ENCODE measurements at regions not wholly inside any gene's neighbourhood (a gene's known extent, or its start where the extent isn't known, plus 50 kb on each side); places are given as distances from the start of the nearest gene placed in this dataset.

GRCh38 chr3:110393941-110394340 is 677.7 kb upstream of the NECTIN3 start:
- Histone ChIP-seq H3K9me3 (ENCODE audit: severe bottlenecking) (no peaks in the 10 kb centered on the region), H3K27ac (no peak overlapping the region), H3K4me3 (ENCODE audit: low read depth, low read length) (no peak overlapping the region), H3K27me3 (ENCODE audit: insufficient read depth, low read depth, severe bottlenecking) (no peaks in the 10 kb centered on the region), H3K36me3 (no peaks in the 10 kb centered on the region)
- TF ChIP-seq CTCF (IDR thresholded peaks at IDR 0.05; ENCODE audit: low read depth, low read length), result no peak
- no peak for DNase-seq

GRCh38 chr3:110397115-110397514 is 674.5 kb upstream of the NECTIN3 start:
- no peak for DNase-seq
- H3K27me3 ChIP-seq (ENCODE audit: insufficient read depth, low read depth, severe bottlenecking), result no peaks in the 10 kb centered on the region
- no peaks in the 10 kb centered on the region for H3K36me3 ChIP-seq
- no peak for TF ChIP-seq CTCF (IDR thresholded peaks at IDR 0.05; ENCODE audit: low read depth, low read length)
- H3K4me3 ChIP-seq (ENCODE audit: low read depth, low read length), result no peak overlapping the region
- H3K27ac ChIP-seq, result no peak overlapping the region
- H3K9me3 ChIP-seq (ENCODE audit: severe bottlenecking), result peaks cover 6% of the 10 kb centered on the region

- TF ChIP-seq CTCF (IDR thresholded peaks at IDR 0.05; ENCODE audit: low read depth, low read length), result no peak
- Histone ChIP-seq H3K9me3 (ENCODE audit: severe bottlenecking) (peaks cover 6% of the 10 kb centered on the region), H3K4me3 (ENCODE audit: low read depth, low read length) (no peak overlapping the region), H3K27ac (no peak overlapping the region), H3K27me3 (ENCODE audit: insufficient read depth, low read depth, severe bottlenecking) (no peaks in the 10 kb centered on the region), H3K36me3 (no peaks in the 10 kb centered on the region)
- DNase-seq, result no peak
Observed at GRCh38 chr3:110400315-110400714, 671.3 kb upstream of the NECTIN3 start.

- no peak for DNase-seq
- Histone ChIP-seq H3K36me3 (no peaks in the 10 kb centered on the region), H3K27ac (no peak overlapping the region), H3K9me3 (ENCODE audit: severe bottlenecking) (no peaks in the 10 kb centered on the region), H3K4me3 (ENCODE audit: low read depth, low read length) (no peak overlapping the region), H3K27me3 (ENCODE audit: insufficient read depth, low read depth, severe bottlenecking) (no peaks in the 10 kb centered on the region)
- TF ChIP-seq CTCF (IDR thresholded peaks at IDR 0.05; ENCODE audit: low read depth, low read length), result no peak
Observed at GRCh38 chr3:110405830-110406585, 665.6 kb upstream of the NECTIN3 start.

- TF ChIP-seq CTCF (IDR thresholded peaks at IDR 0.05; ENCODE audit: low read depth, low read length), result no peak
- no peaks in the 10 kb centered on the region for H3K9me3 ChIP-seq (ENCODE audit: severe bottlenecking)
- H3K27me3 ChIP-seq (ENCODE audit: insufficient read depth, low read depth, severe bottlenecking), result no peaks in the 10 kb centered on the region
- H3K4me3 ChIP-seq (ENCODE audit: low read depth, low read length), result no peak overlapping the region
- no peaks in the 10 kb centered on the region for H3K36me3 ChIP-seq
- DNase-seq, result no peak
- no peak overlapping the region for H3K27ac ChIP-seq
Observed at GRCh38 chr3:110413266-110413665, 658.4 kb upstream of the NECTIN3 start.

Data from WERI-Rb-1 (cell line).